GM20431 (cell line): ENCODE measurements at regions not wholly inside any gene's neighbourhood (a gene's known extent, or its start where the extent isn't known, plus 50 kb on each side); places are given as distances from the start of the nearest gene placed in this dataset.

Source experiments
- in situ Hi-C: fragments of 300-500 bp; cut with MseI, MboI; formaldehyde crosslinking; loops from one replicate; pipeline ENCODE4 v1.15.0; 2020; ENCODE audit warnings: low sequenced_read_pairs; ENCODE audit not compliant: unreplicated experiment

DNA sequence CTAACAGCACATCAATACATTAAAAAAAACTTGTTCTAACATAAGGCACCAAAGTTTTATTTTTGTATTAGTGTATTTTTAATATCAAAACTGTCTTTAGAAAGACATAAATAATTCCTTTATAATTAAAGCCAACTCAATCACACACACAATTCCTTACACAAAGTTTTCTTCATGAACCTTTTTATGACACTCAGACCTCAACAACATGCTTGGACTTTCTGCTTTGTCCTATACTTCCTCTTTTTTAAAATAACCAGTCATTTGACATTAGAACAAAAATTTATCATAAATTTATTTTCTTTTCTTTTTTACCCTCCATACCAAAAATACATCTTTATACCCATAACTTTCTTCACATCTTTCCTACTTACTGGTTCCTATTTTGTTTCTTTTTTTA lies 292.0 kb upstream of the ARID1B start:
- in situ Hi-C loops: no loop called here

GRCh38 chr6:156474507-156475120 lies 302.6 kb upstream of the ARID1B start:
- in situ Hi-C loops: no loop called here

DNA sequence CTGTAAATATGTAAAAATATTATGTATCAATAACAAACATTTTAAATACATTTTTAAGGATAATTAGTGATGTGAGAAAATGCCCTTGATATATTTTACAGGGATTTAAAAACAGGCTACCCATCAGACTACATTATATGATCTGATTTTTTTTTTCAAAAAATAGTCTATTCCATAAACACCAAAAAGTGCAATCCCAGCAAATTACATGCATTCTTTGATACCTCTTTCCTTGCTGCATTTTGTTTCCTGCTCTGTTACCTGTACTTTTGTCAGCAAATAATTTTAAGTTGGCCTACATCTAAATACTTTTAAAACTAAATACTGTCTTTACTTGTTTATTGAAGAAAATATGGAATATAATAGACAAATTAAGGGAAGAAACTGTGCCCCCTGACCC lies 306.2 kb upstream of the ARID1B start:
- in situ Hi-C loops: no loop called here

GRCh38 chr6:156464100-156464878 lies 312.9 kb upstream of the ARID1B start:
- in situ Hi-C loops: no loop called here

GRCh38 chr6:156461647-156462046 lies 315.5 kb upstream of the ARID1B start:
- in situ Hi-C loops: no loop called here

- in situ Hi-C loops: no loop called here
Measured at GRCh38 chr6:156457601-156458000, 319.6 kb upstream of the ARID1B start.

GRCh38 chr6:156455847-156456246 lies 321.3 kb upstream of the ARID1B start:
- in situ Hi-C loops: no loop called here

DNA sequence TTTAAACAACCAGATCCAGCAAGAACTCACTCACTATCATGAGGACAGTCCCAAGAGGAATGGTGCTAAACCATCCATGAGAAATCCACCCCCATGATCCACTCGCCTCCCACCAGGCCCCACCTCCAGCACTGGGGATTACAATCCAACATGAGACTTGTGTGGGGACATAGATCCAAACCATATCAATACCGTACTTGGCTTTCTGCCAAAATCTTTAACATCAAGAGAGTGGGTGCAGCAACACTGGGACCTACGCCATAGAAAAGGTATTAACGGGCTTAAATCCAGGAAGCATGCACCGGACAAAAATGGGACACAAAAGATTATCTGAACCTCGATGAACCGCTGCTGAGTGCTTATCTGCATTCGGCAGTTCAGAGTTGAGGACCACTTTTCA lies 322.3 kb upstream of the ARID1B start:
- in situ Hi-C loops: no loop called here

DNA sequence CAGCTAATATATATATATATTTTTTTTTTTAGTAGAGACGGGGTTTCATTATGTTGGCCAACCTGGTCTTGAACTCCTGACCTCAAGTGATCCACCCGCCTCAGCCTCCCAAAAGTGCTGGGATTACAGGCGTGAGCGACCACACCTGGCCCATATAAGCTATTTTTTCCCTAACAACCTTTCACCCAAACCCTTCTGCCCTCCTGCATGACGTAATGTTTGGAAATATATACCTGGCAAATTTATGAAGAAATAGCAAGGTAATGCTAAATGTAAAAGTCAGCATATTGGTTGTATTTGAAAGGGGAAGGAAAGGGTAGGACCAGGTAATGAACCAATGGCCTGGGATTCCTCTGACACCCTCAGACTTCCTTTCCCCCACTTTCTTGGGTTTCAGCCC lies 325.5 kb upstream of the ARID1B start:
- in situ Hi-C loops: no loop called here

DNA sequence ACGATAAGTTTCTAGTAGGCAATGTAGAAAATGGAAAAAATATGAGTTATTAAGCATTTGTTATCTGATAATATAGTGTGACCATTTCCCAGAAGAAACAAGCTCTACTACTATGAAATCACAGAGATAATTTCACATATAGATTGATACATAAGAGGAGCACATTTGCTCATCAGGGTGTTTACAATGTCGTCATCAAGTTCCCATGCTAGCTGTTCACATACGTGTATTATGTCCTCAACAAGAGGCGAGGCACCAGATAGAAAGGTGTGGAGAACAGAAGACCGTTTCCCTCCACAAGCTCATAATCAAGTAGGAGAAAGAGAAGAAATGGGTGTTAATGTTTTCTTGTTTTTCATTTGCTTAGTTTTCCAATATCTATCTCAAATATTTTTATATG lies 326.1 kb upstream of the ARID1B start:
- in situ Hi-C loops: no loop called here

DNA sequence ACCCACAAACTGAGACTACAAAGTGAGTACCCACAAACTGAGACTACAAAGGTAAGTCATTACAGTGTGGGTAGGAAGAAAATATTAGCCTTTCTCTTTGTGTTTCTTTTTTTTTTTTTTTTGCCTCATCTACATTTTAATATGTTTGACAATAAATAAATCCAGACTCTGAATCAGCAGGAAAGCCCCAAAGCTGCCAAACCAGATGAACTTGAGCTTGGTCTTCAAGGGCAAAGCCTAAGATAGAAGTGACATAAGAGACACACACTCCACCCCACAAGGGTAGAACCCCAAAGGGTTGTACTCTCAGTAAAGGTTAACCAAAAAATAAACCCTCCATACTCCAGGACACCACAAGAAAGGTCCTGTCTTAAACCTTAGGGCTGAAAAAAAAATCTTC lies 326.8 kb upstream of the ARID1B start:
- in situ Hi-C loops: no loop called here

DNA sequence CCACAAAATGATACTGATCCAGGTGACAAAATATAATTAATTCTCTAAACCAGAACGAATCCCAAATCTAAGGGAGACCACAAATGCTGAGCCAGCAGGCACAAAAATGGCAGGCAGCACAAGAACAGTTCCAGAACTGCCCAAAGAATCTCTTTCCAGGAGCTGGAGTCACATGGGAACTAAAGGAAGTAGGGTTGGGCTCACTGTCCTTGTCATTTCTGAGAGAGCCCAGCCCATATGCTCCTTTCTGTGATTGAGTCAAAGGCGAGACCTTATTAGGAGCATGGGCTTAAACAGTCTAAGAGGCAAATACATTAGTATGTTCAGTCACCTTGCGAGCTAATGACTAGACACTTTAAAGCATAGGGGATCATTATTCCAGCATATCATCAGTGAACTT lies 327.6 kb upstream of the ARID1B start:
- in situ Hi-C loops: no loop called here

- in situ Hi-C loops: no loop called here
Measured at GRCh38 chr6:156449128-156449527, 328.1 kb upstream of the ARID1B start.

GRCh38 chr6:156448579-156448978 lies 328.6 kb upstream of the ARID1B start:
- in situ Hi-C loops: no loop called here

DNA sequence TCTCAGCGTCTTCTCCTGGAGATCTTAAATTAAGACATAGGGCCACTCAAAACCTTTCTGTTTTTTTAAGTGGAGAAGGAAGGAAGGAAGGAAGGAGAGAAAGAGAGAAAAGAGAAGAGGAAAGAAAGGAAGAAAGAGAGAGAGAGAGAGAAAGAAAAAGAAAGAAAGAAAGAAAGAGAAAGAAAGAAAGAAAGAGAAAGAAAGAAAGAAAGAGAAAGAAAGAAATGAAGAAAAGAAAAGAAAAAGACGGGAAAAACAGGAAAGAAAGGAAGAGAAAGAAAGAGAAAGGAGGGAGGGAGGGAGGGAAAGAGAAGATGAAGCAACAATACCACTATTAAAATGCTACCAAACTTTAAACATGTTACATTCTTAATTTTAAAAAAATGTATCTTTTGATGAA lies 336.5 kb upstream of the ARID1B start:
- in situ Hi-C loops: no loop called here

DNA sequence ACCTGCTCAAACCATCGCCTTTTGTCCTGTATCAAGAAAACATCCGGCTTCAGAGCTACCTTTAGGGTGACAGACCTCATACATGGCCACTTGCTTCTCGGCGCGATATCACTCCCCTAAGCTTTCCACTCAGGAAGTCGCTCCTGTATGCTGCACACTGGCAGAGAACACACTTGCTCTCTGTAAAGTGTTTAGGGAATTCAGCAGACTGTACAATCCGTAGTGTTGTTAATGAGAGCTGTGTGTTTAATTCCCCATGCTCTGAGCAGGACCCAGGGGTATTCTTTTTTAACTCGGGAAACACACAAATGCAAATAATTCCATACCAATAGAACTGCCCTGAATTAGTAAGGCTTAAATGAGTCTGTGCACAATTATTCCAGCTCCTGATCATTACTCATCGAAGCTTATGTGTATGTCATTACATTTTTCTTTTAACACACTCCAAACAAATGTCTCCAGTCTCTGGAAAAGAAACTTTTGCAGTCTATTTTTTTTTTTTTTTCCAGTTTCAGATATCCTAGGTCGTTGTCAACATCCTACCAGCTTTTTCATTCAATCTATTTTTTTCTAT lies 338.7 kb upstream of the ARID1B start:
- in situ Hi-C loops: no loop called here

DNA sequence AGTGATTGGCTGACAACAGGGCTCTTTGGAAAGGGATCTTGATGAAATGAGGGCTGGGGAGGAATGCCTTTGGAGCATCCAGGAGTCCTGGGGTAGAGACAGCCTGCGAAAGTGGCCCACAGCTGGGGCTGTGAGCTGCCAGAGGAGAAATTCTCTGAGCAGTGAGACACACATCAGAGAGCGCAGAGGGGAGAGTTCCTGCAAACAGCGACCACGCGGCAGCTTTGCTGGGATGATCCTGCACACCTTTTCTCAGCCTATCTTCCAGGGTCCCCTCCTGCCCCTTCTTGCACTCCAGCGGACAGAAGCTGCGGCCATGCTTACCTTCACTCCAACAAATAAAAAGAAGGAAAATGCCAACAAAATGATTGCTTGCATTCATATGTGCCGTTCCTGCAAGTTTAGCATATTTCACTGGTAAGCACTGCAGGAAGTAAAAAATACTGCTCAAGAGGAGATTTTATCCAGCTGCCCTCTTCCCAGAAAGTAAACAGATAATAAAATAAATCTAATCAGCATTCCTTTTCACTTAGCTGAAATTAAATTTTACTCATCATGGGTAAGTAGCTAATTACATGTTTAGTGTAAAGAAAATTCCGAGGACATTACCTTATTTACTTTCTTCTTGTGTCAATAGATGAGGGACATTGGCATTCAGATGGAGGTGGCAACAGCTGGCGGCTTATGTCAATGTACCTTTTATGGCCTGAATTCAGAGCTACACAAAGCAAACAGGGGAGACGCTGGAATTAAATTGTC lies 339.9 kb upstream of the ARID1B start:
- in situ Hi-C loops: no loop called here

DNA sequence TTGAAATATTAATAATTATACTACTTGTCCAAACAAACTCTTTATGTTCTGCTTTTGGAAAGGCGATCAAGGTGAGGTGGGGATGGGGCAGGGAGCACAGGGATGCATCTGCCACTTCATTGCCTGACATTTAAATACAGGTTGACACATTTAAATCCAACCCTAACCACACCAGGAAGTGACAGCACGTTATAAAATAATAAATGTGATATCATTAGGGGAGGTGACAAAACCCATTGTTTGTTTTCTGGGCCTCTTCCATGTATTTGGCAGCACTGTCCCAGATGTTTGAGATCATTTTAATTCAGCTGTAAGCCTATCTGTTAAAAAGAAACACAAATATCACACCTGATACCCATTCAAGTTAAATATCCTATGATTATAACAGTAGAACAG lies 342.4 kb upstream of the ARID1B start:
- in situ Hi-C loops: no loop called here

DNA sequence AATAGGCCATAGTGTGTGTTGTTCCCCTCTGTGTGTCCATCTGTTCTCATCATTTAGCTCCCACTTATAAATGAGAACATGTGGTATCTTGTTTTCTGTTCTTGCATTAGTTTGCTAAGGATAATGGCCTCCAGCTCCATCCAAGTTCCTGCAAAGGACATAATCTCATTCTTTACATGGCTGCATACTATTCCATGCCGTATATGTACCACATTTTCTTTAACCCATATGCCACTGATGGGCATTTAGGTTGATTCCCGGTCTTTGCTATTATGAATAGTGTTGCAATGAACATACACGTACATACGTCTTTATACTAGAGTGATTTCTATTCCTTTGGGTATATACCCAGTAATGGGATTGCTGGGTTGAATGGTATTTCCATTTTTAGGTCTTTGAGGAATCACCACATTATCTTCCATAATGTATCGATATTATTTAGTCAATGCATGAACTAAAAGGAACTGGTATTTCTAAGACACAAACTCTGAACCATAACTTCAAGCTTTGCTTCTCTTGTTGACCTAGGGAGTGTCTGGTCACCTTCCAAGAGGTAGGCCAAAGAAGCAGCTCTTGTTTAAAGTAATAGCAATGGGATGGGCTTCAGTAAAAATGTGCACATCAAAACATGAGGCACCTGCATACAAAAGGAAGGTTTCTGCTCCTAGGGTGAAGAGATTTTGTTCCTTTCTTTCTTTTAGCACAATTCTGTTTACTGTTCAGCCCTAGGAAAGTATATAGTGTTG lies 343.0 kb upstream of the ARID1B start:
- in situ Hi-C loops: no loop called here

DNA sequence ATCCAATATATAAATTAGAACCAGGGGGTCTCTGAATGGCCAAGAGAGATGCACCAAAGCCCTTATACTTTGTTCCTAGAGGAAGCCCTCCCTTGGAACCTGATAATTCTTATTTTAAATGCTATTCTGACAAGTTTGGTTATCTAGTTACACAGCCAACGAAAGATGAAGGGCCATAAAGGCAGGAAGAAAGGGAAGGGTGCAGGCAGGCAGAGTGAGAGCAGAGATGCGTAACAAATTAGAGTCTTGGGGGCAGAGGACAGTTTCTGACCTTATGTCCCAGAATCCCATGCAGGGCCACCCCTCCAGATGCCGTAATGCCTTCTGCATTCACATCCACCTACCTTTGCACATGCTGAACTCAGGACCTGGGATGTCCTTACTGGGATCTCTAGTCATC lies 344.6 kb upstream of the ARID1B start:
- in situ Hi-C loops: no loop called here
